HCT116 (cell line): ENCODE measurements at regions not wholly inside any gene's neighbourhood (a gene's known extent, or its start where the extent isn't known, plus 50 kb on each side); places are given as distances from the start of the nearest gene placed in this dataset.

Experiments
- ATAC-seq: fragments of 200-7000 bp; cut with Tn5 transposase; 2 replicates; pipeline ENCODE4 v1.9.1; 2020; ENCODE audit warnings: mild to moderate bottlenecking, moderate library complexity
- BruUV-seq: library from RNA; stranded (reverse); fragments of 400-500 nt; replicated peaks from 2 replicates; lab custom pipeline; 2021; lab: Mats Ljungman, UMichigan
- CTCF ChIA-PET: fragments of 300-600 bp; sonication (Branson Sonifier 250); formaldehyde crosslinking; loops from one replicate; lab custom pipeline; 2021; ENCODE audit warnings: antibody characterized with exemption; lab: Charles Lee
- POLR2A ChIA-PET: fragments of 300-600, 350-600 bp; sonication (Branson Sonifier 250); formaldehyde crosslinking; loops from one replicate; lab custom pipeline; 2021; ENCODE audit warnings: antibody characterized with exemption; lab: Charles Lee
- RAD21 ChIA-PET, 2 experiments: fragments of 300-600 bp; sonication (Branson Sonifier 250); formaldehyde crosslinking; loops; one replicate each; lab custom pipeline; 2023; ENCODE audit warnings: low total read pairs in 2 of 2; ENCODE audit not compliant: uncharacterized antibody in 2 of 2, unreplicated experiment in 2 of 2, low non-redundant PET in 1 of 2; lab: Charles Lee
- DNase-seq: peaks from one replicate; pipeline ENCODE4 v3.0.0-alpha.2; 2010; ENCODE audit warnings: low read depth, low spot score
- H2AFZ ChIP-seq: fragments of 200-600 bp; shearing (Covaris generic), sonication (generic); 2 replicates; pipeline ENCODE4 v1.6.1; 2017; ENCODE audit warnings: low read depth, mixed run types, mixed read lengths, antibody characterized with exemption, low read length; ENCODE audit not compliant: poor library complexity, severe bottlenecking
- H3K27ac ChIP-seq: 2 replicates; pipeline ENCODE4 v1.5.1; 2012; ENCODE audit warnings: low read depth, low read length
- H3K27me3 ChIP-seq: fragments of 200-600 bp; sonication (generic); 2 replicates; pipeline ENCODE4 v1.6.1; 2016; ENCODE audit warnings: mixed run types, low read length, mixed read lengths; ENCODE audit not compliant: insufficient read depth
- H3K36me3 ChIP-seq, 2 experiments: fragments of 200-500 bp in 1 of 2; fragments of 200-600 bp in 1 of 2; sonication (Bioruptor generic) in 1 of 2; sonication (generic) in 1 of 2; 2 replicates each; pipeline versions ENCODE4 v1.5.1 to v1.6.1; 2014 to 2016; ENCODE audit warnings: low read length in 2 of 2, inconsistent platforms in 1 of 2, mixed read lengths in 1 of 2, mixed run types in 1 of 2; ENCODE audit not compliant: insufficient read depth in 2 of 2, control insufficient read depth in 1 of 2
- H3K4me1 ChIP-seq, 2 experiments: fragments of 200-600 bp in 1 of 2; sonication (generic) in 1 of 2; 2 replicates each; pipeline versions ENCODE4 v1.5.1 to v1.6.1; 2012 to 2017; ENCODE audit warnings: low read length in 2 of 2, inconsistent platforms in 1 of 2, mild to moderate bottlenecking in 1 of 2, mixed read lengths in 1 of 2, mixed run types in 1 of 2, moderate library complexity in 1 of 2; ENCODE audit not compliant: insufficient read depth in 2 of 2, control insufficient read depth in 1 of 2
- H3K4me2 ChIP-seq: fragments of 200-600 bp; sonication (generic); 2 replicates; pipeline ENCODE4 v1.6.1; 2017; ENCODE audit warnings: mixed run types, low read length, mixed read lengths
- H3K4me3 ChIP-seq, 2 experiments: fragments of 200-600 bp in 1 of 2; sonication (generic) in 1 of 2; replicated peaks in 1 of 2; 2 replicates each; pipeline ENCODE4 v1.5.1; 2011 to 2016; ENCODE audit warnings: low read length in 2 of 2, control low read depth in 1 of 2, low read depth in 1 of 2, mild to moderate bottlenecking in 1 of 2, mixed read lengths in 1 of 2, mixed run types in 1 of 2
- H3K79me2 ChIP-seq: fragments of 200-600 bp; sonication (generic); 2 replicates; pipeline ENCODE4 v1.6.1; 2017; ENCODE audit warnings: mild to moderate bottlenecking, mixed run types, low read length, moderate library complexity, mixed read lengths; ENCODE audit not compliant: insufficient read depth
- H3K9ac ChIP-seq: fragments of 200-600 bp; sonication (generic); 2 replicates; pipeline ENCODE4 v1.6.1; 2016; ENCODE audit warnings: low read length, mixed read lengths
- H3K9me2 ChIP-seq: fragments of 200-600 bp; sonication (generic), shearing (Covaris generic); 2 replicates; pipeline ENCODE4 v1.6.1; 2017; ENCODE audit warnings: mixed run types, mild to moderate bottlenecking, moderate library complexity; ENCODE audit not compliant: insufficient read depth
- H3K9me3 ChIP-seq, 2 experiments: fragments of 200-500 bp in 1 of 2; fragments of 200-600 bp in 1 of 2; sonication (Bioruptor generic) in 1 of 2; sonication (generic) in 1 of 2; 2 replicates each; pipeline ENCODE4 v1.6.1; 2014 to 2017; ENCODE audit warnings: low read length in 2 of 2, mixed read lengths in 2 of 2, inconsistent platforms in 1 of 2, low read depth in 1 of 2, mild to moderate bottlenecking in 1 of 2, mixed run types in 1 of 2, moderate library complexity in 1 of 2; ENCODE audit not compliant: control insufficient read depth in 1 of 2, insufficient read depth in 1 of 2
- H4K20me1 ChIP-seq: fragments of 200-600 bp; sonication (generic), shearing (Covaris generic); 2 replicates; pipeline ENCODE4 v1.6.1; 2017; ENCODE audit warnings: mixed run types, mild to moderate bottlenecking, moderate library complexity; ENCODE audit not compliant: insufficient read depth
- EZH2phosphoT487 ChIP-seq: fragments of 200-600 bp; IDR thresholded peaks from 2 replicates; pipeline ENCODE4 v1.6.1; 2018; ENCODE audit warnings: antibody characterized with exemption, borderline replicate concordance
- JUND ChIP-seq: IDR thresholded peaks from 2 replicates; pipeline ENCODE4 v1.6.1; 2012
- RAD21 ChIP-seq: IDR thresholded peaks from 2 replicates; pipeline ENCODE4 v1.6.1; 2012; ENCODE audit warnings: low read depth, mild to moderate bottlenecking
- SRF ChIP-seq: IDR thresholded peaks from 2 replicates; pipeline ENCODE4 v1.6.1; 2012; ENCODE audit warnings: low read depth
- ZNF274 ChIP-seq: fragments of 200-500 bp; sonication (Bioruptor generic); IDR thresholded peaks from 2 replicates; pipeline ENCODE4 v1.6.1; 2014; ENCODE audit warnings: mild to moderate bottlenecking, low read depth, low read length, inconsistent platforms
- intact Hi-C: fragments of 100-400 bp; cut with micrococcal nuclease; formaldehyde crosslinking; loops from 2 replicates; pipeline ENCODE4 v1.10.0; 2022
- TF ChIP-seq, protein P1 (sequence below): IDR thresholded peaks from 2 replicates; pipeline ENCODE4 v1.6.1; 2012
- TF ChIP-seq, protein P2 (sequence below): IDR thresholded peaks from 2 replicates; pipeline ENCODE4 v1.6.1; 2012; ENCODE audit warnings: low read depth

DNA sequence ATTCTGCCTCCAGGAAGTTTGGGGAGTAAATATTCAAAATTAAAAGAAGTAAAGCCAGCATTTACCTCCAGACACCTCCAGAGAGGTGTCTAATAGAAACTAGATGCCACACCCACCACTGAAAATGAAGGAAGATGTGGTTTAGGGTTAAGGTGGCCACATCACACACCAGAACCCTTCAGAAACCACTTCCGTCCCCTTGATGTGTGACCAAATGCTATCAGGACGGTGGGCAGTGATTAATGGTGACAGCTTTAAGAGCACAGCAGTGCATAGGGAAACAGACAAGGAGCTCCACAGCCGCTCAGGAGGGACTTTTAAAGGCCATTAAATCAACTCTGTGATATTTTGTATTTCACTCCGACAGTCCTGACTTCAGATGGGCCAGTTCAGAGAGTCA is 295.2 kb downstream of the BRINP1 start (continued):
- TF ChIP-seq ZNF274, result no peak
- TF ChIP-seq RAD21, result no peak
- TF ChIP-seq SRF, result no peak
- TF ChIP-seq JUND, result no peak
- no peak for TF ChIP-seq EZH2phosphoT487
- TF ChIP-seq, protein P1, sequence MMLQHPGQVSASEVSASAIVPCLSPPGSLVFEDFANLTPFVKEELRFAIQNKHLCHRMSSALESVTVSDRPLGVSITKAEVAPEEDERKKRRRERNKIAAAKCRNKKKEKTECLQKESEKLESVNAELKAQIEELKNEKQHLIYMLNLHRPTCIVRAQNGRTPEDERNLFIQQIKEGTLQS, result no peak

DNA sequence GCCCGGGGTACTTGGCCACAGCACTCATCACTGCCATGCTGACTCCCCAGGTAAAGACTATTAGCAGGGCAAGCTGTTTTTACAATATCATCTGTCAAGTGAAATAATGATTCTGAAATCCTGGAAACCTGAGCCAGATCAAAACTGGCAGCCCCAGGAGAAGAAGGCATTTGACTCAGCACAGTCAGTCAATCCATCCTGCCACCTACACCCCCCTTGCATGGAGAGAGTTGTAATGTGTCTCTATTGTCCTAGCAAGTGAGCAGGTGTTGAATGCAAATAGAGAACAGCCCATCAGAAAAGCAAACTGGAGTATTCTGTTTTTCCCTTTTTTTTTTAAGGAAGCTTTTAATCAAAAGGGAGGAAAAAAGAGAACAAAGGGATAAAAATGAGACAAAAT is 291.2 kb downstream of the BRINP1 start:
- Histone ChIP-seq H3K27me3 (no peaks in the 10 kb centered on the region), H3K4me1 (no peaks in the 10 kb centered on the region), H4K20me1 (no peaks in the 10 kb centered on the region), H3K9ac (no peak overlapping the region), H3K9me2 (no peaks in the 10 kb centered on the region), H3K79me2 (no peaks in the 10 kb centered on the region), H3K27ac (no peak overlapping the region), H3K9me3 (peaks cover 4 to 15% of the 10 kb centered on the region in 2 experiments; a peak in 2 of 4 replicates), H2AFZ (no peak overlapping the region), H3K36me3 (no peaks in the 10 kb centered on the region), H3K4me2 (no peak overlapping the region), H3K4me3 (no peak overlapping the region)
- ATAC-seq (no peak), DNase-seq (no peak)
- ChIA-PET CTCF (no interaction called here), POLR2A (no interaction called here), RAD21 (no interaction called here)
- TF ChIP-seq, protein P2, sequence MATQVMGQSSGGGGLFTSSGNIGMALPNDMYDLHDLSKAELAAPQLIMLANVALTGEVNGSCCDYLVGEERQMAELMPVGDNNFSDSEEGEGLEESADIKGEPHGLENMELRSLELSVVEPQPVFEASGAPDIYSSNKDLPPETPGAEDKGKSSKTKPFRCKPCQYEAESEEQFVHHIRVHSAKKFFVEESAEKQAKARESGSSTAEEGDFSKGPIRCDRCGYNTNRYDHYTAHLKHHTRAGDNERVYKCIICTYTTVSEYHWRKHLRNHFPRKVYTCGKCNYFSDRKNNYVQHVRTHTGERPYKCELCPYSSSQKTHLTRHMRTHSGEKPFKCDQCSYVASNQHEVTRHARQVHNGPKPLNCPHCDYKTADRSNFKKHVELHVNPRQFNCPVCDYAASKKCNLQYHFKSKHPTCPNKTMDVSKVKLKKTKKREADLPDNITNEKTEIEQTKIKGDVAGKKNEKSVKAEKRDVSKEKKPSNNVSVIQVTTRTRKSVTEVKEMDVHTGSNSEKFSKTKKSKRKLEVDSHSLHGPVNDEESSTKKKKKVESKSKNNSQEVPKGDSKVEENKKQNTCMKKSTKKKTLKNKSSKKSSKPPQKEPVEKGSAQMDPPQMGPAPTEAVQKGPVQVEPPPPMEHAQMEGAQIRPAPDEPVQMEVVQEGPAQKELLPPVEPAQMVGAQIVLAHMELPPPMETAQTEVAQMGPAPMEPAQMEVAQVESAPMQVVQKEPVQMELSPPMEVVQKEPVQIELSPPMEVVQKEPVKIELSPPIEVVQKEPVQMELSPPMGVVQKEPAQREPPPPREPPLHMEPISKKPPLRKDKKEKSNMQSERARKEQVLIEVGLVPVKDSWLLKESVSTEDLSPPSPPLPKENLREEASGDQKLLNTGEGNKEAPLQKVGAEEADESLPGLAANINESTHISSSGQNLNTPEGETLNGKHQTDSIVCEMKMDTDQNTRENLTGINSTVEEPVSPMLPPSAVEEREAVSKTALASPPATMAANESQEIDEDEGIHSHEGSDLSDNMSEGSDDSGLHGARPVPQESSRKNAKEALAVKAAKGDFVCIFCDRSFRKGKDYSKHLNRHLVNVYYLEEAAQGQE, result no peak
- no TSS peak for BruUV-seq
- intact Hi-C loops, result no loop called here
